WTC11 (cell line): ENCODE measurements at regions not wholly inside any gene's neighbourhood (a gene's known extent, or its start where the extent isn't known, plus 50 kb on each side); places are given as distances from the start of the nearest gene placed in this dataset.

ENCODE experiments used
- ARID4B ChIP-seq: sonication (generic); formaldehyde crosslinking; IDR thresholded peaks from 2 replicates; pipeline ENCODE4 v1.8.0; 2023; ENCODE audit warnings: missing genetic modification reagents, mild to moderate bottlenecking, borderline replicate concordance
- CREB1 ChIP-seq: sonication (generic); formaldehyde crosslinking; IDR thresholded peaks from 2 replicates; pipeline ENCODE4 v1.8.0; 2023; ENCODE audit warnings: mild to moderate bottlenecking, missing genetic modification reagents
- CREM ChIP-seq: sonication (generic); formaldehyde crosslinking; IDR thresholded peaks from 2 replicates; pipeline ENCODE4 v1.8.1; 2022; ENCODE audit warnings: mild to moderate bottlenecking, missing genetic modification reagents, moderate library complexity
- CTCF ChIP-seq: fragments of 200-600 bp; IDR thresholded peaks from 2 replicates; pipeline ENCODE4 v1.8.0; 2022; ENCODE audit warnings: antibody characterized with exemption
- E2F4 ChIP-seq: sonication (generic); formaldehyde crosslinking; IDR thresholded peaks from 2 replicates; pipeline ENCODE4 v1.8.1; 2022; ENCODE audit warnings: low read depth, mild to moderate bottlenecking, moderate library complexity, missing genetic modification reagents, borderline replicate concordance
- FOXK1 ChIP-seq: sonication (generic); formaldehyde crosslinking; IDR thresholded peaks from 2 replicates; pipeline ENCODE4 v1.8.0; 2022; ENCODE audit warnings: mild to moderate bottlenecking, moderate library complexity, missing genetic modification reagents
- MLX ChIP-seq: sonication (generic); formaldehyde crosslinking; IDR thresholded peaks from 2 replicates; pipeline ENCODE4 v1.8.1; 2023; ENCODE audit warnings: mild to moderate bottlenecking, missing genetic modification reagents, moderate library complexity
- MXD4 ChIP-seq: fragments of 250-450 bp; sonication (Bioruptor Pico); IDR thresholded peaks from 2 replicates; pipeline ENCODE4 v1.8.0; 2021; ENCODE audit warnings: mild to moderate bottlenecking, moderate library complexity, borderline replicate concordance
- MYBL2 ChIP-seq: sonication (generic); formaldehyde crosslinking; IDR thresholded peaks from 2 replicates; pipeline ENCODE4 v1.8.1; 2023; ENCODE audit warnings: mild to moderate bottlenecking, moderate library complexity, missing genetic modification reagents
- NR1H2 ChIP-seq: sonication (generic); formaldehyde crosslinking; IDR thresholded peaks from 2 replicates; pipeline ENCODE4 v1.9.0; 2021; ENCODE audit warnings: mild to moderate bottlenecking, moderate library complexity, missing genetic modification reagents
- NR3C1 ChIP-seq: sonication (generic); formaldehyde crosslinking; conservative IDR thresholded peaks from 2 replicates; pipeline ENCODE4 v1.8.1; 2023; ENCODE audit warnings: low read depth, mild to moderate bottlenecking, missing genetic modification reagents
- TCF7 ChIP-seq: sonication (generic); formaldehyde crosslinking; IDR thresholded peaks from 2 replicates; pipeline ENCODE4 v1.8.0; 2022; ENCODE audit warnings: mild to moderate bottlenecking, low read depth, missing genetic modification reagents, moderate library complexity
- USF2 ChIP-seq: sonication (generic); formaldehyde crosslinking; IDR thresholded peaks from 2 replicates; pipeline ENCODE4 v1.8.1; 2023; ENCODE audit warnings: mild to moderate bottlenecking, missing genetic modification reagents, moderate library complexity
- ZNF425 ChIP-seq: fragments of 250-450 bp; sonication (Bioruptor Pico); conservative IDR thresholded peaks from 2 replicates; pipeline ENCODE4 v1.9.0; 2021; ENCODE audit warnings: mild to moderate bottlenecking

GRCh38 chr6:169366258-169366901 is 112.7 kb upstream of the THBS2 start:
- no peak for TF ChIP-seq NR1H2 (CRISPR knock-in tag)
- no peak for TF ChIP-seq MXD4 (CRISPR knock-in tag)
- TF ChIP-seq TCF7: no peak
- TF ChIP-seq E2F4: no peak
- TF ChIP-seq FOXK1: no peak
- TF ChIP-seq CTCF: no peak
- no peak for TF ChIP-seq CREM
- no peak for TF ChIP-seq MLX (CRISPR knock-in tag)
- no peak for TF ChIP-seq CREB1 (CRISPR knock-in tag)
- TF ChIP-seq USF2: no peak
- TF ChIP-seq ARID4B: no peak
- TF ChIP-seq MYBL2 (CRISPR knock-in tag): no peak
- TF ChIP-seq NR3C1 (CRISPR knock-in tag): no peak
- TF ChIP-seq ZNF425 (CRISPR knock-in tag): no peak
